IPS DF 19.7 (cell line): ENCODE measurements at regions not wholly inside any gene's neighbourhood (a gene's known extent, or its start where the extent isn't known, plus 50 kb on each side); places are given as distances from the start of the nearest gene placed in this dataset.
"Not testable (repeated sequence)": the region's sequence is repeated elsewhere in the genome, so short reads cannot be mapped to it uniquely, and the experiment has no call there.

Experiments used
- DNase-seq: peaks from one replicate; pipeline ENCODE4 v3.0.0-alpha.2; 2013; ENCODE audit warnings: low read depth, low spot score

- no peak for DNase-seq
These were observed 258.4 kb downstream of the MAP2K6 start for GRCh38 chr17:69672924-69673323.

- no peak for DNase-seq
These were observed 262.6 kb downstream of the MAP2K6 start for GRCh38 chr17:69677130-69677529.

- DNase-seq, result no peak
These were observed 263.7 kb downstream of the MAP2K6 start for GRCh38 chr17:69678206-69678605.

GRCh38 chr17:69679829-69680228 is 265.3 kb downstream of the MAP2K6 start:
- DNase-seq, result no peak

- no peak for DNase-seq
These were observed 269.8 kb downstream of the MAP2K6 start for GRCh38 chr17:69684251-69684650.

GRCh38 chr17:69685150-69685549 is 270.7 kb downstream of the MAP2K6 start:
- DNase-seq, result not testable (repeated sequence)

GRCh38 chr17:69690531-69690930 is 276.0 kb downstream of the MAP2K6 start:
- no peak for DNase-seq

GRCh38 chr17:69692171-69692570 is 277.7 kb downstream of the MAP2K6 start:
- DNase-seq, result no peak

GRCh38 chr17:69695646-69696045 is 281.1 kb downstream of the MAP2K6 start:
- no peak for DNase-seq

- no peak for DNase-seq
These were observed 282.2 kb downstream of the MAP2K6 start for GRCh38 chr17:69696650-69697049.

- DNase-seq, result not testable (repeated sequence)
These were observed 283.9 kb downstream of the MAP2K6 start for GRCh38 chr17:69698352-69698751.

- DNase-seq, result no peak
These were observed 287.6 kb downstream of the MAP2K6 start for GRCh38 chr17:69702078-69702477.

- DNase-seq, result no peak
These were observed 289.3 kb downstream of the MAP2K6 start for GRCh38 chr17:69703751-69704150.

GRCh38 chr17:69704935-69705334 is 290.4 kb downstream of the MAP2K6 start:
- no peak for DNase-seq

GRCh38 chr17:69706127-69706526 is 291.6 kb downstream of the MAP2K6 start:
- DNase-seq, result no peak

- no peak for DNase-seq
These were observed 294.9 kb downstream of the MAP2K6 start for GRCh38 chr17:69709441-69709840.

- no peak for DNase-seq
These were observed 296.4 kb downstream of the MAP2K6 start for GRCh38 chr17:69710926-69711325.

- no peak for DNase-seq
These were observed 297.0 kb downstream of the MAP2K6 start for GRCh38 chr17:69711541-69711940.

GRCh38 chr17:69712801-69713311 is 298.4 kb downstream of the MAP2K6 start:
- DNase-seq, result no peak

GRCh38 chr17:69713815-69714214 is 299.3 kb downstream of the MAP2K6 start:
- DNase-seq, result no peak

GRCh38 chr17:69714669-69715068 is 300.2 kb downstream of the MAP2K6 start:
- no peak for DNase-seq

GRCh38 chr17:69715656-69716055 is 301.2 kb downstream of the MAP2K6 start:
- no peak for DNase-seq

- DNase-seq, result no peak
These were observed 302.1 kb downstream of the MAP2K6 start for GRCh38 chr17:69716556-69716955.

GRCh38 chr17:69717214-69717613 is 302.7 kb downstream of the MAP2K6 start:
- DNase-seq, result no peak
